ENCODE measurements at regions not wholly inside any gene's neighbourhood (a gene's known extent, or its start where the extent isn't known, plus 50 kb on each side); places are given as distances from the start of the nearest gene placed in this dataset.

- DNase-seq (ENCODE audit: low read depth in 1 of 2, low spot score in 2 of 2) (no peak), FAIRE-seq (no peak)
- Histone ChIP-seq H4K5ac (ENCODE audit: insufficient read length, low read depth, low read length) (no peak overlapping the region), H2AFZ (ENCODE audit: low read length) (no peak overlapping the region), H3K9ac (replicated peaks in 1 of 4; ENCODE audit: extremely low read depth in 1 of 4, low read depth in 3 of 4, low read length in 3 of 4) (no peak overlapping the region), H3K79me1 (ENCODE audit: low read depth, low read length) (no peaks in the 10 kb centered on the region), H2BK12ac (ENCODE audit: low read depth, low read length) (no peak overlapping the region), H3K4me2 (ENCODE audit: insufficient read depth in 1 of 2, low read depth in 2 of 2, low read length in 2 of 2) (no peak overlapping the region), H3K27me3 (replicated peaks in 1 of 4; ENCODE audit: control insufficient read depth in 3 of 4, extremely low read depth in 1 of 4, insufficient read depth in 3 of 4, low read length in 3 of 4) (no peaks in the 10 kb centered on the region), H2BK5ac (ENCODE audit: low read depth, low read length) (no peak overlapping the region), H3K9me3 (ENCODE audit: insufficient read depth in 2 of 2, low read depth in 1 of 2, low read length in 1 of 2) (no peaks in the 10 kb centered on the region), H3K79me2 (ENCODE audit: control insufficient read depth in 1 of 2, insufficient read depth in 2 of 2, low read length in 2 of 2) (no peaks in the 10 kb centered on the region), H3K14ac (ENCODE audit: insufficient read length) (no peak overlapping the region), H2BK15ac (ENCODE audit: low read length) (no peak overlapping the region), H3K18ac (ENCODE audit: extremely low read depth, low read length) (no peak overlapping the region), H3K27ac (ENCODE audit: low read depth, low read length) (no peak overlapping the region), H4K91ac (replicated peaks; ENCODE audit: insufficient read length, low read length) (no peak overlapping the region), H4K20me1 (replicated peaks in 1 of 2; ENCODE audit: control insufficient read depth in 1 of 2, insufficient read depth in 2 of 2, low read length in 2 of 2) (no peaks in the 10 kb centered on the region), H3K23ac (ENCODE audit: insufficient read length) (no peak overlapping the region), H2BK120ac (replicated peaks; ENCODE audit: low read depth, low read length) (no peak overlapping the region), H2AK5ac (ENCODE audit: low read depth, low read length) (no peak overlapping the region), H3K4me1 (replicated peaks in 1 of 4; ENCODE audit: control insufficient read depth in 3 of 4, insufficient read depth in 4 of 4, low read length in 3 of 4) (no peaks in the 10 kb centered on the region), H3K23me2 (ENCODE audit: low read depth, low read length) (peaks cover 6% of the 10 kb centered on the region; the same call in 1 of the 2 replicates), H2BK20ac (ENCODE audit: low read length) (no peak overlapping the region), H4K8ac (ENCODE audit: extremely low read depth, insufficient read depth, low read length) (no peak overlapping the region), H3K36me3 (ENCODE audit: control insufficient read depth in 2 of 4, insufficient read depth in 4 of 4, low read length in 3 of 4) (no peaks in the 10 kb centered on the region), H3K56ac (replicated peaks; ENCODE audit: insufficient read length, low read depth, low read length) (no peak overlapping the region), H3K4me3 (ENCODE audit: extremely low read depth in 1 of 4, insufficient read depth in 2 of 4, low read depth in 3 of 4, low read length in 4 of 4) (no peak overlapping the region), H3K4ac (replicated peaks; ENCODE audit: insufficient read length, low read depth, low read length) (no peak overlapping the region)
- ChIA-PET CTCF (ENCODE audit: partially characterized antibody) (no interaction called here), POLR2A (ENCODE audit: partially characterized antibody) (no interaction called here)
- TF ChIP-seq TAF7 (optimal IDR thresholded peaks at IDR 0.05; ENCODE audit: borderline replicate concordance, low read depth, low read length) (no peak), FOSL1 (IDR thresholded peaks at IDR 0.05; ENCODE audit: insufficient read depth, low read depth, low read length) (no peak), CEBPB (IDR thresholded peaks at IDR 0.05; ENCODE audit: low read depth, low read length) (peak; percentile 87)
- 83% methylated on average over 4 of the region's 4 CpGs; no CpG with 5 or more reads in 1 of the 2 experiments for WGBS, 2 experiments (ENCODE audit: extremely low coverage in 1 of 2, insufficient coverage in 1 of 2, insufficient read length in 1 of 2, insufficient replicate concordance in 2 of 2, low coverage in 1 of 2, low lambda C conversion rate in 2 of 2, missing lambda C conversion rate in 1 of 2)
Observed at GRCh38 chr3:68123231-68123630, 468.8 kb upstream of the SUCLG2 start.
